HepG2 (cell line): ENCODE measurements at regions not wholly inside any gene's neighbourhood (a gene's known extent, or its start where the extent isn't known, plus 50 kb on each side); places are given as distances from the start of the nearest gene placed in this dataset.

Experiments used
- E2F5 ChIP-seq: sonication (generic); formaldehyde crosslinking; conservative IDR thresholded peaks from 2 replicates; pipeline ENCODE4 v1.4.0; 2020; ENCODE audit warnings: missing genetic modification reagents
- FOXM1 ChIP-seq: sonication (generic); formaldehyde crosslinking; IDR thresholded peaks from 2 replicates; pipeline ENCODE4 v1.5.0; 2020; ENCODE audit warnings: missing genetic modification reagents
- GMEB2 ChIP-seq: IDR thresholded peaks from 2 replicates; pipeline ENCODE4 v1.6.1; 2016; ENCODE audit warnings: missing biosample characterization, missing genetic modification reagents, low read depth
- HNF1A ChIP-seq, 2 experiments: sonication (generic) in 1 of 2; formaldehyde crosslinking in 1 of 2; IDR thresholded peaks; 2 replicates each; pipeline versions ENCODE4 v1.4.0 to v1.6.1; 2016 to 2020; ENCODE audit warnings: borderline replicate concordance in 1 of 2, low read depth in 1 of 2, mild to moderate bottlenecking in 1 of 2, missing genetic modification reagents in 1 of 2
- IKZF4 ChIP-seq: sonication (generic); formaldehyde crosslinking; IDR thresholded peaks from 2 replicates; pipeline ENCODE4 v1.5.1; 2020; ENCODE audit warnings: borderline replicate concordance, mild to moderate bottlenecking, low read depth, missing genetic modification reagents; ENCODE audit errors: not compliant biosample characterization
- MYPOP ChIP-seq: sonication (generic); formaldehyde crosslinking; IDR thresholded peaks from 2 replicates; pipeline ENCODE4 v1.8.1; 2023; ENCODE audit warnings: mild to moderate bottlenecking, moderate library complexity, missing genetic modification reagents
- MZF1 ChIP-seq: sonication (generic); formaldehyde crosslinking; IDR thresholded peaks from 2 replicates; pipeline ENCODE4 v1.8.1; 2023; ENCODE audit warnings: mild to moderate bottlenecking, missing genetic modification reagents, borderline replicate concordance
- SP4 ChIP-seq: sonication (generic); formaldehyde crosslinking; IDR thresholded peaks from 2 replicates; pipeline ENCODE4 v1.8.1; 2023; ENCODE audit warnings: mild to moderate bottlenecking, missing genetic modification reagents
- SUZ12 ChIP-seq: fragments of 150-350 bp; IDR thresholded peaks from 2 replicates; pipeline ENCODE4 v1.6.1; 2014; ENCODE audit warnings: low read depth, low read length
- TGIF2 ChIP-seq: IDR thresholded peaks from 2 replicates; pipeline ENCODE4 v1.6.1; 2016; ENCODE audit warnings: control low read depth, missing compliant biosample characterization
- TRIM24 ChIP-seq: sonication (generic); formaldehyde crosslinking; IDR thresholded peaks from 2 replicates; pipeline ENCODE4 v1.8.0; 2022; ENCODE audit warnings: mild to moderate bottlenecking, missing genetic modification reagents
- ZMYM2 ChIP-seq: sonication (generic); formaldehyde crosslinking; IDR thresholded peaks from 2 replicates; pipeline ENCODE4 v1.8.0; 2022; ENCODE audit warnings: mild to moderate bottlenecking, missing genetic modification reagents
- ZNF143 ChIP-seq: sonication (generic); formaldehyde crosslinking; IDR thresholded peaks from 2 replicates; pipeline ENCODE4 v1.4.0; 2020; ENCODE audit warnings: missing genetic modification reagents
- ZNF326 ChIP-seq: sonication (generic); formaldehyde crosslinking; IDR thresholded peaks from 2 replicates; pipeline ENCODE4 v1.4.0; 2020; ENCODE audit warnings: missing genetic modification reagents, borderline replicate concordance
- ZNF432 ChIP-seq: sonication (generic); formaldehyde crosslinking; IDR thresholded peaks from 2 replicates; pipeline ENCODE4 v1.5.0; 2020; ENCODE audit warnings: missing genetic modification reagents, mild to moderate bottlenecking, borderline replicate concordance
- ZNF557 ChIP-seq: sonication (generic); formaldehyde crosslinking; IDR thresholded peaks from 2 replicates; pipeline ENCODE4 v1.4.0; 2020; ENCODE audit warnings: missing genetic modification reagents
- ZNF615 ChIP-seq: sonication (generic); formaldehyde crosslinking; IDR thresholded peaks from 2 replicates; pipeline ENCODE4 v1.5.0; 2020; ENCODE audit warnings: mild to moderate bottlenecking, missing genetic modification reagents, borderline replicate concordance
- ZNF672 ChIP-seq: sonication (generic); formaldehyde crosslinking; IDR thresholded peaks from 2 replicates; pipeline ENCODE4 v1.8.1; 2022; ENCODE audit warnings: missing genetic modification reagents
- ZNF749 ChIP-seq: sonication (generic); formaldehyde crosslinking; IDR thresholded peaks from 2 replicates; pipeline ENCODE4 v1.8.0; 2022; ENCODE audit warnings: mild to moderate bottlenecking, missing genetic modification reagents, moderate library complexity, borderline replicate concordance
- ZNF879 ChIP-seq: sonication (generic); formaldehyde crosslinking; IDR thresholded peaks from 2 replicates; pipeline ENCODE4 v1.8.1; 2023; ENCODE audit warnings: missing genetic modification reagents
- ZSCAN20 ChIP-seq: sonication (generic); formaldehyde crosslinking; IDR thresholded peaks from 2 replicates; pipeline ENCODE4 v1.4.0; 2020; ENCODE audit warnings: missing genetic modification reagents, mild to moderate bottlenecking, borderline replicate concordance
- ZZZ3 ChIP-seq: sonication (generic); formaldehyde crosslinking; IDR thresholded peaks from 2 replicates; pipeline ENCODE4 v1.4.0; 2020; ENCODE audit warnings: missing genetic modification reagents, mild to moderate bottlenecking, borderline replicate concordance

- no peak for TF ChIP-seq MZF1
- TF ChIP-seq ZNF749 (CRISPR knock-in tag): no peak
- TF ChIP-seq ZMYM2 (CRISPR knock-in tag): 0 out of 2 replicates have a peak, but pooled peaks have one; percentile 22
- TF ChIP-seq MYPOP (CRISPR knock-in tag): no peak
- TF ChIP-seq E2F5 (CRISPR knock-in tag): no peak
- no peak for TF ChIP-seq SUZ12
- no peak for TF ChIP-seq FOXM1 (CRISPR knock-in tag)
- TF ChIP-seq ZNF326 (CRISPR knock-in tag): no peak
- TF ChIP-seq ZNF143 (CRISPR knock-in tag): no peak
- no peak for TF ChIP-seq ZNF557 (CRISPR knock-in tag)
- TF ChIP-seq ZNF615 (CRISPR knock-in tag): no peak
- no peak for TF ChIP-seq TGIF2 (CRISPR knock-in tag)
- no peak for TF ChIP-seq GMEB2
- TF ChIP-seq SP4: no peak
- TF ChIP-seq ZNF432: no peak
- no peak for TF ChIP-seq ZZZ3 (CRISPR knock-in tag)
- TF ChIP-seq HNF1A (IDR thresholded peaks at IDR 0.05; ENCODE audit: low read depth): peak; percentile 61; the same call in 1 of the 2 replicates
- TF ChIP-seq HNF1A (CRISPR knock-in tag; IDR thresholded peaks at IDR 0.05; ENCODE audit: borderline replicate concordance): peak; percentile 74; the same call in 1 of the 2 replicates
- TF ChIP-seq IKZF4 (CRISPR knock-in tag): no peak
- no peak for TF ChIP-seq TRIM24 (CRISPR knock-in tag)
- no peak; the same call in 1 of the 2 replicates for TF ChIP-seq ZSCAN20 (CRISPR knock-in tag)
- TF ChIP-seq ZNF879: no peak
- no peak for TF ChIP-seq ZNF672 (CRISPR knock-in tag)
These were observed 325.2 kb downstream of the WDR72 start (continued) for GRCh38 chr15:53434174-53434678.
